ENCODE measurements at regions not wholly inside any gene's neighbourhood (a gene's known extent, or its start where the extent isn't known, plus 50 kb on each side); places are given as distances from the start of the nearest gene placed in this dataset.

GRCh38 chr20:22688485-22688884 lies 104.1 kb upstream of the FOXA2 start:
- no peaks in the 10 kb centered on the region for H3K9me3 ChIP-seq (ENCODE audit: low read depth)
- H3K4me3 ChIP-seq, result no peak overlapping the region
- H3K27me3 ChIP-seq, result no peaks in the 10 kb centered on the region
- no peaks in the 10 kb centered on the region for H3K9me2 ChIP-seq (replicated peaks; ENCODE audit: insufficient read depth)
- 93% methylated on average over 2 of the region's 2 CpGs for WGBS (ENCODE audit: low lambda C conversion rate, missing lambda C conversion rate)
- DNase-seq (ENCODE audit: low spot score), result no peak
- H3K79me2 ChIP-seq, result no peaks in the 10 kb centered on the region
- no peak overlapping the region for H3K4me2 ChIP-seq
- TF ChIP-seq CTCF (IDR thresholded peaks at IDR 0.05; ENCODE audit: poor library complexity), result no peak
- H4K20me1 ChIP-seq (ENCODE audit: insufficient read depth, poor library complexity, severe bottlenecking), result no peaks in the 10 kb centered on the region
- H2AFZ ChIP-seq, result no peak overlapping the region
- peaks cover 3% of the 10 kb centered on the region for H3K4me1 ChIP-seq (ENCODE audit: insufficient read depth)
- no peak overlapping the region for H3K27ac ChIP-seq
- no peaks in the 10 kb centered on the region for H3K36me3 ChIP-seq (replicated peaks; ENCODE audit: insufficient read depth, low read depth)

- H3K9me2 ChIP-seq (replicated peaks; ENCODE audit: insufficient read depth), result no peaks in the 10 kb centered on the region
- peaks cover 3% of the 10 kb centered on the region for H3K4me1 ChIP-seq (ENCODE audit: insufficient read depth)
- no peak overlapping the region for H3K27ac ChIP-seq
- H3K79me2 ChIP-seq, result no peaks in the 10 kb centered on the region
- H3K4me3 ChIP-seq, result no peak overlapping the region
- no peaks in the 10 kb centered on the region for H3K27me3 ChIP-seq
- 81% methylated on average over 5 of the region's 5 CpGs for WGBS (ENCODE audit: low lambda C conversion rate, missing lambda C conversion rate)
- no peak overlapping the region for H3K4me2 ChIP-seq
- no peaks in the 10 kb centered on the region for H4K20me1 ChIP-seq (ENCODE audit: insufficient read depth, poor library complexity, severe bottlenecking)
- TF ChIP-seq EZH2 (IDR thresholded peaks at IDR 0.05; ENCODE audit: borderline replicate concordance) (no peak), EZH2phosphoT487 (IDR thresholded peaks at IDR 0.05; ENCODE audit: low read depth, severe bottlenecking, unreplicated experiment) (no peak), CTCF (IDR thresholded peaks at IDR 0.05; ENCODE audit: poor library complexity) (no peak)
- no peaks in the 10 kb centered on the region for H3K9me3 ChIP-seq (ENCODE audit: low read depth)
- no peaks in the 10 kb centered on the region for H3K36me3 ChIP-seq (replicated peaks; ENCODE audit: insufficient read depth, low read depth)
- no peak overlapping the region for H2AFZ ChIP-seq
- no peak for DNase-seq (ENCODE audit: low spot score)
These were observed 104.9 kb upstream of the FOXA2 start for GRCh38 chr20:22689266-22689665.

- 92% methylated on average over 7 of the region's 7 CpGs for WGBS (ENCODE audit: low lambda C conversion rate, missing lambda C conversion rate)
- no peak overlapping the region for H3K4me3 ChIP-seq
- no peaks in the 10 kb centered on the region for H3K27me3 ChIP-seq
- H3K4me2 ChIP-seq, result no peak overlapping the region
- H3K27ac ChIP-seq, result no peak overlapping the region
- no peaks in the 10 kb centered on the region for H3K9me3 ChIP-seq (ENCODE audit: low read depth)
- TF ChIP-seq CTCF (IDR thresholded peaks at IDR 0.05; ENCODE audit: poor library complexity) (no peak), EZH2phosphoT487 (IDR thresholded peaks at IDR 0.05; ENCODE audit: low read depth, severe bottlenecking, unreplicated experiment) (no peak), EZH2 (IDR thresholded peaks at IDR 0.05; ENCODE audit: borderline replicate concordance) (no peak)
- H4K20me1 ChIP-seq (ENCODE audit: insufficient read depth, poor library complexity, severe bottlenecking), result no peaks in the 10 kb centered on the region
- H2AFZ ChIP-seq, result no peak overlapping the region
- DNase-seq (ENCODE audit: low spot score), result no peak
- H3K36me3 ChIP-seq (replicated peaks; ENCODE audit: insufficient read depth, low read depth), result no peaks in the 10 kb centered on the region
- H3K9me2 ChIP-seq (replicated peaks; ENCODE audit: insufficient read depth), result no peaks in the 10 kb centered on the region
- peaks cover 3% of the 10 kb centered on the region for H3K4me1 ChIP-seq (ENCODE audit: insufficient read depth)
- no peaks in the 10 kb centered on the region for H3K79me2 ChIP-seq
These were observed 105.6 kb upstream of the FOXA2 start for GRCh38 chr20:22690000-22690399.

- no peaks in the 10 kb centered on the region for H3K36me3 ChIP-seq (replicated peaks; ENCODE audit: insufficient read depth, low read depth)
- H3K4me3 ChIP-seq, result no peak overlapping the region
- H3K4me1 ChIP-seq (ENCODE audit: insufficient read depth), result peaks cover 3% of the 10 kb centered on the region
- 93% methylated on average over 7 of the region's 7 CpGs for WGBS (ENCODE audit: low lambda C conversion rate, missing lambda C conversion rate)
- no peak overlapping the region for H3K4me2 ChIP-seq
- no peaks in the 10 kb centered on the region for H3K9me3 ChIP-seq (ENCODE audit: low read depth)
- H3K9me2 ChIP-seq (replicated peaks; ENCODE audit: insufficient read depth), result no peaks in the 10 kb centered on the region
- H3K79me2 ChIP-seq, result no peaks in the 10 kb centered on the region
- no peak overlapping the region for H3K27ac ChIP-seq
- no peak overlapping the region for H2AFZ ChIP-seq
- TF ChIP-seq EZH2phosphoT487 (IDR thresholded peaks at IDR 0.05; ENCODE audit: low read depth, severe bottlenecking, unreplicated experiment), result no peak
- TF ChIP-seq EZH2 (IDR thresholded peaks at IDR 0.05; ENCODE audit: borderline replicate concordance), result no peak
- no peaks in the 10 kb centered on the region for H4K20me1 ChIP-seq (ENCODE audit: insufficient read depth, poor library complexity, severe bottlenecking)
- DNase-seq (ENCODE audit: low spot score), result no peak
- H3K27me3 ChIP-seq, result no peaks in the 10 kb centered on the region
These were observed 106.3 kb upstream of the FOXA2 start for GRCh38 chr20:22690616-22691179.

All from hepatocyte (in vitro differentiated cells).